ENCODE measurements at regions not wholly inside any gene's neighbourhood (a gene's known extent, or its start where the extent isn't known, plus 50 kb on each side); places are given as distances from the start of the nearest gene placed in this dataset.

DNA sequence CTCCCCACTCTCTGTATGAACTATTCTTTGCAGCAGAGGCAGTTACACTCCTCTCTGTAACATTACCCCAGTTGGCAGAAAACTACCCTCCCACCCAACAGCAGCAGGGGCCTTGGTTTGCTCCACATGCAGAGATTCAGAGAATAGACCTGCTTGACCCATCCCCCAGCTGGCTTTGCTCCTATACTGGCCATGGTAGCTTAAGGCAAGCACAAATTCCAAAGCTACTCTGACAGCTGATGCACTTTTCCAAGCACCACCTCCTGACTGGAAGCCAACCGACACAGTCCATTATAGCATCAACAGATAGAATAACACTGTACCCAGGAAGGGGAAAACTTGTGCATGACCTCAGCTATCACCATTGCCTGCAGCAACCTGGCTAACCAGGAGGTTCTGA lies 846.5 kb upstream of the NCAM2 start:
- Histone ChIP-seq H3K9me3 (replicated peaks; ENCODE audit: control insufficient read depth, insufficient read depth, low read length) (no peaks in the 10 kb centered on the region), H3K9ac (replicated peaks; ENCODE audit: extremely low read depth, insufficient read depth, low read length) (no peak overlapping the region), H3K27ac (ENCODE audit: insufficient read depth, low read depth, low read length) (no peak overlapping the region), H3K36me3 (ENCODE audit: control insufficient read depth in 2 of 2, extremely low read depth in 1 of 2, insufficient read depth in 2 of 2, low read length in 2 of 2) (no peaks in the 10 kb centered on the region), H3K4me3 (replicated peaks in 1 of 3; ENCODE audit: insufficient read depth in 1 of 3, low read depth in 1 of 3, low read length in 3 of 3) (no peak overlapping the region), H3K27me3 (ENCODE audit: control insufficient read depth in 2 of 2, insufficient read depth in 2 of 2, low read length in 2 of 2) (no peaks in the 10 kb centered on the region), H4K20me1 (replicated peaks; ENCODE audit: control insufficient read depth, extremely low read depth, insufficient read depth, low read length) (no peaks in the 10 kb centered on the region), H3K4me2 (ENCODE audit: insufficient read depth, low read length) (no peak overlapping the region), H2AFZ (ENCODE audit: low read depth, low read length) (no peak overlapping the region), H3K4me1 (ENCODE audit: control insufficient read depth, extremely low read depth, insufficient read depth, low read length) (no peaks in the 10 kb centered on the region), H3K9me1 (replicated peaks; ENCODE audit: control insufficient read depth, extremely low read depth, insufficient read depth, low read length) (no peaks in the 10 kb centered on the region), H3K79me2 (ENCODE audit: control insufficient read depth, insufficient read depth, low read length) (no peaks in the 10 kb centered on the region)
- ChIA-PET CTCF (no interaction called here), POLR2A (no interaction called here)
- dilution Hi-C loops (cut with MboI; ENCODE audit: extremely low pct_ligation_motif_present, low sequenced_read_pairs): no loop called here
- intact Hi-C loops (cut with micrococcal nuclease): no loop called here
- TF ChIP-seq GATA2 (IDR thresholded peaks at IDR 0.05; ENCODE audit: insufficient read depth, insufficient read length, low read depth, low read length): no peak
- TF ChIP-seq POLR2A (IDR thresholded peaks at IDR 0.05; ENCODE audit: low read depth, low read length): no peak
- TF ChIP-seq MYC (IDR thresholded peaks at IDR 0.05; ENCODE audit: low read depth, low read length): no peak
- no peak for TF ChIP-seq POLR2AphosphoS5 (IDR thresholded peaks at IDR 0.05; ENCODE audit: insufficient read depth, low read depth, low read length)
- TF ChIP-seq JUN (IDR thresholded peaks at IDR 0.05; ENCODE audit: borderline replicate concordance, insufficient read depth, insufficient read length, low read depth): no peak
- no peak for TF ChIP-seq EZH2 (IDR thresholded peaks at IDR 0.05; ENCODE audit: borderline replicate concordance, low read depth, low read length, severe bottlenecking)
- TF ChIP-seq, protein P1, sequence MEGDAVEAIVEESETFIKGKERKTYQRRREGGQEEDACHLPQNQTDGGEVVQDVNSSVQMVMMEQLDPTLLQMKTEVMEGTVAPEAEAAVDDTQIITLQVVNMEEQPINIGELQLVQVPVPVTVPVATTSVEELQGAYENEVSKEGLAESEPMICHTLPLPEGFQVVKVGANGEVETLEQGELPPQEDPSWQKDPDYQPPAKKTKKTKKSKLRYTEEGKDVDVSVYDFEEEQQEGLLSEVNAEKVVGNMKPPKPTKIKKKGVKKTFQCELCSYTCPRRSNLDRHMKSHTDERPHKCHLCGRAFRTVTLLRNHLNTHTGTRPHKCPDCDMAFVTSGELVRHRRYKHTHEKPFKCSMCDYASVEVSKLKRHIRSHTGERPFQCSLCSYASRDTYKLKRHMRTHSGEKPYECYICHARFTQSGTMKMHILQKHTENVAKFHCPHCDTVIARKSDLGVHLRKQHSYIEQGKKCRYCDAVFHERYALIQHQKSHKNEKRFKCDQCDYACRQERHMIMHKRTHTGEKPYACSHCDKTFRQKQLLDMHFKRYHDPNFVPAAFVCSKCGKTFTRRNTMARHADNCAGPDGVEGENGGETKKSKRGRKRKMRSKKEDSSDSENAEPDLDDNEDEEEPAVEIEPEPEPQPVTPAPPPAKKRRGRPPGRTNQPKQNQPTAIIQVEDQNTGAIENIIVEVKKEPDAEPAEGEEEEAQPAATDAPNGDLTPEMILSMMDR (IDR thresholded peaks at IDR 0.05; ENCODE audit: extremely low read depth in 1 of 2, insufficient read depth in 1 of 2, low read depth in 1 of 2, low read length in 2 of 2): no peak
- TF ChIP-seq, protein P2, sequence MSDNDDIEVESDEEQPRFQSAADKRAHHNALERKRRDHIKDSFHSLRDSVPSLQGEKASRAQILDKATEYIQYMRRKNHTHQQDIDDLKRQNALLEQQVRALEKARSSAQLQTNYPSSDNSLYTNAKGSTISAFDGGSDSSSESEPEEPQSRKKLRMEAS (IDR thresholded peaks at IDR 0.05; ENCODE audit: insufficient read depth, insufficient read length): no peak
- TF ChIP-seq FOS (IDR thresholded peaks at IDR 0.05; ENCODE audit: borderline replicate concordance, insufficient read depth, low read length): no peak
- no TSS peak for BruUV-seq (replicated peaks)
- DNase-seq (ENCODE audit: low read depth, low spot score) (no peak), FAIRE-seq (no peak)

Measured in endothelial cell of umbilical vein (primary cell).